Adrenal gland (tissue), 9 donors: ENCODE measurements at regions not wholly inside any gene's neighbourhood (a gene's known extent, or its start where the extent isn't known, plus 50 kb on each side); places are given as distances from the start of the nearest gene placed in this dataset.

Source experiments
- DNase-seq, 7 donors: peaks; one replicate each; pipeline ENCODE4 v3.0.0-alpha.2; 2019 to 2020
- H3K27ac ChIP-seq, 5 donors: fragments of 200-600 bp; sonication (generic) in 4 of 5; 1 replicate in 3 of 5; 2 replicates in 2 of 5; pipeline versions ENCODE4 v1.5.1 to v1.8.0; 2016 to 2020; ENCODE audit warnings: mild to moderate bottlenecking in 1 of 5
- H3K27me3 ChIP-seq: fragments of 200-600 bp; 2 replicates; pipeline ENCODE4 v1.8.0; 2021
- H3K36me3 ChIP-seq, 2 donors: fragments of 200-600 bp; replicated peaks in 1 of 2; 1 replicate in 1 of 2; 2 replicates in 1 of 2; pipeline versions ENCODE4 v1.5.1 to v1.8.0; 2018 to 2022
- H3K4me1 ChIP-seq, 2 donors: fragments of 200-600 bp; replicated peaks in 1 of 2; 1 replicate in 1 of 2; 2 replicates in 1 of 2; pipeline versions ENCODE4 v1.5.1 to v1.8.0; 2018 to 2021
- H3K4me3 ChIP-seq, 4 donors: fragments of 200-600 bp; sonication (generic) in 3 of 4; one replicate each; pipeline ENCODE4 v1.5.1; 2016 to 2018
- H3K9me3 ChIP-seq, 3 donors: fragments of 200-600 bp; sonication (generic) in 1 of 3; replicated peaks in 1 of 3; 1 replicate in 2 of 3; 2 replicates in 1 of 3; pipeline versions ENCODE4 v1.5.1 to v1.8.0; 2016 to 2021
- CTCF ChIP-seq, 6 experiments: fragments of 450-650 bp in 4 of 6; fragments of 200-600 bp in 2 of 6; sonication (generic) in 1 of 6; IDR thresholded peaks; 1 replicate in 5 of 6; 2 replicates in 1 of 6; pipeline versions ENCODE4 v1.5.1 to v1.8.0; 2016 to 2021; ENCODE audit warnings: antibody characterized with exemption in 6 of 6, mild to moderate bottlenecking in 2 of 6, moderate library complexity in 1 of 6
- POLR2A ChIP-seq, 2 donors: fragments of 450-650 bp; IDR thresholded peaks; one replicate each; pipeline ENCODE4 v1.6.1; 2017; ENCODE audit warnings: antibody characterized with exemption in 2 of 2, mild to moderate bottlenecking in 2 of 2, moderate library complexity in 1 of 2
- WGBS, 4 donors: extraction: QIAGEN DNeasy Blood & Tissue Kit in 2 of 4; methylation state at CpG; one replicate each; pipeline versions ENCODE4 v1.1.5 to v1.1.7; 2013 to 2017; 5-methylcytosine and 5-hydroxymethylcytosine counted together
- intact Hi-C, 2 donors: fragments of 100-400 bp; cut with DNase I; formaldehyde crosslinking; loops; one replicate each; pipeline versions ENCODE4 v1.14.1 to v1.15.0; 2022 to 2023
- donor health status: healthy with polysubstance abuse.
- donor health status: Bipolar disorder and iron deficiency.
- donor health status: DM: yes; HTN: yes; CAD: no.
- donor health status: DM: no; HTN: no; CAD: no.
- donor health status: DM: no; HTN: no; CAD: no.

GRCh38 chr2:15735484-15736326, 144.0 kb downstream of the DDX1 start:
- Histone ChIP-seq H3K4me1 (peaks cover 18 to 30% of the 10 kb centered on the region in 2 donors), H3K9me3 (no peaks in the 10 kb centered on the region), H3K36me3 (no peaks in the 10 kb centered on the region), H3K27me3 (no peaks in the 10 kb centered on the region), H3K4me3 (no peak overlapping the region), H3K27ac (no peak overlapping the region)
- peak in 1 of 7 donors; percentile 13 for DNase-seq
- intact Hi-C loops = no loop called here
- TF ChIP-seq CTCF (IDR thresholded peaks at IDR 0.05) (no peak), POLR2A (IDR thresholded peaks at IDR 0.05) (no peak)
- WGBS, 4 donors = 90 to 95% (median 93%) methylated on average over 6 of the region's 6 CpGs

- TF ChIP-seq POLR2A (IDR thresholded peaks at IDR 0.05) (no peak), CTCF (IDR thresholded peaks at IDR 0.05) (no peak)
- no peak overlapping the region for H3K4me3 ChIP-seq
- no peak overlapping the region for H3K27ac ChIP-seq
- no peaks in the 10 kb centered on the region for H3K27me3 ChIP-seq
- intact Hi-C loops = no loop called here
- no peaks in the 10 kb centered on the region for H3K36me3 ChIP-seq
- peak in 2 of 7 donors; percentile 4 to 24 for DNase-seq
- WGBS, 4 donors = 80 to 100% (median 95%) methylated on average over 3 to 4 of the region's 4 CpGs
- H3K9me3 ChIP-seq = peaks cover 0 to 5% (median 0%) of the 10 kb centered on the region in 3 donors
- H3K4me1 ChIP-seq = peaks cover 14 to 21% of the 10 kb centered on the region in 2 donors
Measured at GRCh38 chr2:15736396-15737180, 144.9 kb downstream of the DDX1 start.

GRCh38 chr2:15737314-15738224, 145.9 kb downstream of the DDX1 start:
- Histone ChIP-seq H3K27ac (no peak overlapping the region), H3K27me3 (no peaks in the 10 kb centered on the region), H3K4me3 (no peak overlapping the region), H3K36me3 (no peaks in the 10 kb centered on the region), H3K9me3 (peaks cover 0 to 5% (median 0%) of the 10 kb centered on the region in 3 donors), H3K4me1 (peaks cover 14 to 18% of the 10 kb centered on the region in 2 donors)
- TF ChIP-seq CTCF (IDR thresholded peaks at IDR 0.05) (no peak), POLR2A (IDR thresholded peaks at IDR 0.05) (no peak)
- peak in 2 of 7 donors; percentile 3 to 4 for DNase-seq
- intact Hi-C loops = no loop called here
- WGBS, 4 donors = 91 to 97% (median 94%) methylated on average over 5 of the region's 5 CpGs
